WTC11 (cell line): ENCODE measurements at regions not wholly inside any gene's neighbourhood (a gene's known extent, or its start where the extent isn't known, plus 50 kb on each side); places are given as distances from the start of the nearest gene placed in this dataset.

Experiments
- ARID4B ChIP-seq: sonication (generic); formaldehyde crosslinking; IDR thresholded peaks from 2 replicates; pipeline ENCODE4 v1.8.0; 2023; ENCODE audit warnings: missing genetic modification reagents, mild to moderate bottlenecking, borderline replicate concordance
- CBFB ChIP-seq: sonication (generic); formaldehyde crosslinking; IDR thresholded peaks from 2 replicates; pipeline ENCODE4 v1.8.1; 2022; ENCODE audit warnings: mild to moderate bottlenecking, low read depth, missing genetic modification reagents
- CTCF ChIP-seq: fragments of 200-600 bp; IDR thresholded peaks from 2 replicates; pipeline ENCODE4 v1.8.0; 2022; ENCODE audit warnings: antibody characterized with exemption
- E2F4 ChIP-seq: sonication (generic); formaldehyde crosslinking; IDR thresholded peaks from 2 replicates; pipeline ENCODE4 v1.8.1; 2022; ENCODE audit warnings: low read depth, mild to moderate bottlenecking, moderate library complexity, missing genetic modification reagents, borderline replicate concordance
- ETV6 ChIP-seq: sonication (generic); formaldehyde crosslinking; IDR thresholded peaks from 2 replicates; pipeline ENCODE4 v1.8.1; 2022; ENCODE audit warnings: mild to moderate bottlenecking, missing genetic modification reagents
- OVOL2 ChIP-seq: fragments of 250-450 bp; sonication (Bioruptor Pico); IDR thresholded peaks from 2 replicates; pipeline ENCODE4 v1.9.0; 2021; ENCODE audit warnings: mild to moderate bottlenecking, borderline replicate concordance
- RORB ChIP-seq: fragments of 250-450 bp; sonication (Bioruptor Pico); IDR thresholded peaks from 2 replicates; pipeline ENCODE4 v1.9.0; 2021; ENCODE audit warnings: mild to moderate bottlenecking
- STAT6 ChIP-seq: sonication (generic); formaldehyde crosslinking; conservative IDR thresholded peaks from 2 replicates; pipeline ENCODE4 v1.8.1; 2023; ENCODE audit warnings: mild to moderate bottlenecking, low read depth, missing genetic modification reagents, moderate library complexity
- TCF7 ChIP-seq: sonication (generic); formaldehyde crosslinking; IDR thresholded peaks from 2 replicates; pipeline ENCODE4 v1.8.0; 2022; ENCODE audit warnings: mild to moderate bottlenecking, low read depth, missing genetic modification reagents, moderate library complexity
- USF1 ChIP-seq: sonication (generic); formaldehyde crosslinking; IDR thresholded peaks from 2 replicates; pipeline ENCODE4 v1.8.0; 2022; ENCODE audit warnings: mild to moderate bottlenecking, missing genetic modification reagents
- ZBTB21 ChIP-seq: sonication (generic); formaldehyde crosslinking; IDR thresholded peaks from 2 replicates; pipeline ENCODE4 v1.8.1; 2023; ENCODE audit warnings: mild to moderate bottlenecking, missing genetic modification reagents, borderline replicate concordance

GRCh38 chrY:15579245-15579644, 1054.9 kb downstream of the NLGN4Y start:
- no peak for TF ChIP-seq E2F4
- TF ChIP-seq ZBTB21 (CRISPR knock-in tag): no peak
- TF ChIP-seq ETV6: no peak
- no peak for TF ChIP-seq ARID4B (CRISPR knock-in tag)
- TF ChIP-seq RORB (CRISPR knock-in tag): no peak
- TF ChIP-seq CTCF: no peak
- TF ChIP-seq CBFB: no peak
- TF ChIP-seq STAT6 (CRISPR knock-in tag): no peak
- TF ChIP-seq USF1 (CRISPR knock-in tag): no peak
- TF ChIP-seq OVOL2 (CRISPR knock-in tag): no peak
- no peak for TF ChIP-seq TCF7 (CRISPR knock-in tag)
